Cardiac muscle cell (in vitro differentiated cells and primary cell): ENCODE measurements at regions not wholly inside any gene's neighbourhood (a gene's known extent, or its start where the extent isn't known, plus 50 kb on each side); places are given as distances from the start of the nearest gene placed in this dataset.

ENCODE experiments used
- DNase-seq, 2 donors: peaks; one replicate each; pipeline versions ENCODE4 v3.0.0 to v3.0.0-alpha.2; 2010 to 2017; ENCODE audit warnings: low read depth in 1 of 2, low spot score in 1 of 2
- H3K27ac ChIP-seq: fragments of 200-600 bp; sonication (generic); 2 replicates; pipeline ENCODE4 v1.5.1; 2016
- H3K27me3 ChIP-seq: fragments of 200-600 bp; sonication (generic); 2 replicates; pipeline ENCODE4 v1.6.0; 2016; ENCODE audit warnings: control low read depth
- H3K36me3 ChIP-seq: fragments of 200-600 bp; sonication (generic); 2 replicates; pipeline ENCODE4 v1.5.1; 2016; ENCODE audit warnings: control low read depth
- H3K4me1 ChIP-seq: fragments of 200-600 bp; sonication (generic); 2 replicates; pipeline ENCODE4 v1.8.1; 2017; ENCODE audit warnings: low read depth, mild to moderate bottlenecking, mixed run types
- H3K4me3 ChIP-seq: fragments of 200-600 bp; sonication (generic); 2 replicates; pipeline ENCODE4 v1.5.1; 2016; ENCODE audit warnings: mild to moderate bottlenecking
- H3K9me3 ChIP-seq: fragments of 200-600 bp; sonication (generic); 2 replicates; pipeline ENCODE4 v1.5.1; 2017; ENCODE audit warnings: low read depth, mild to moderate bottlenecking, control low read depth
- TF ChIP-seq, protein P1 (sequence below): IDR thresholded peaks from 2 replicates; pipeline ENCODE4 v1.5.1; 2012; ENCODE audit warnings: low read depth, mild to moderate bottlenecking, low read length

DNA sequence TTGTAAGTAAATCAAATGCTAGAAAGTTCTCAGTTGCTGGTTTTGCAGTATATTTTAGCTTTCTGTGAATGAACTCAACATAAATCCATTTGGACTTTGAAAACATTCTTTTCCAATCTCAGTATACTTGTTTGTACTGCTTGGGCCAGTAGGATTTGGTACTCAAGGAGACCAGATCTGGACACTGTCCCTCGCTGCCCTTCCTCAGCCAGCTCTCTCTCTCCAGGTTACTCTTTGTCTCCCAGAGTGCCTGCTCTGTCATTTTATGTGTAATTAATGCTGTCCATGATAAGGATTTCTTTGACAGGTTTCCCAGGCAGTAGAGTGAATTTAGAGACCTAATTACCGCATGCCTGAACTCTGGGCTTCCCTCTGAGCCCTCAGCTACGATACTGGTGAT lies 344.6 kb upstream of the SGCD start:
- H3K27me3 ChIP-seq: no peaks in the 10 kb centered on the region
- no peaks in the 10 kb centered on the region for H3K36me3 ChIP-seq
- H3K4me1 ChIP-seq: no peaks in the 10 kb centered on the region
- DNase-seq: no peak
- no peak overlapping the region for H3K27ac ChIP-seq
- TF ChIP-seq, protein P1, sequence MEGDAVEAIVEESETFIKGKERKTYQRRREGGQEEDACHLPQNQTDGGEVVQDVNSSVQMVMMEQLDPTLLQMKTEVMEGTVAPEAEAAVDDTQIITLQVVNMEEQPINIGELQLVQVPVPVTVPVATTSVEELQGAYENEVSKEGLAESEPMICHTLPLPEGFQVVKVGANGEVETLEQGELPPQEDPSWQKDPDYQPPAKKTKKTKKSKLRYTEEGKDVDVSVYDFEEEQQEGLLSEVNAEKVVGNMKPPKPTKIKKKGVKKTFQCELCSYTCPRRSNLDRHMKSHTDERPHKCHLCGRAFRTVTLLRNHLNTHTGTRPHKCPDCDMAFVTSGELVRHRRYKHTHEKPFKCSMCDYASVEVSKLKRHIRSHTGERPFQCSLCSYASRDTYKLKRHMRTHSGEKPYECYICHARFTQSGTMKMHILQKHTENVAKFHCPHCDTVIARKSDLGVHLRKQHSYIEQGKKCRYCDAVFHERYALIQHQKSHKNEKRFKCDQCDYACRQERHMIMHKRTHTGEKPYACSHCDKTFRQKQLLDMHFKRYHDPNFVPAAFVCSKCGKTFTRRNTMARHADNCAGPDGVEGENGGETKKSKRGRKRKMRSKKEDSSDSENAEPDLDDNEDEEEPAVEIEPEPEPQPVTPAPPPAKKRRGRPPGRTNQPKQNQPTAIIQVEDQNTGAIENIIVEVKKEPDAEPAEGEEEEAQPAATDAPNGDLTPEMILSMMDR: no peak
- no peaks in the 10 kb centered on the region for H3K9me3 ChIP-seq
- H3K4me3 ChIP-seq: no peak overlapping the region

DNA sequence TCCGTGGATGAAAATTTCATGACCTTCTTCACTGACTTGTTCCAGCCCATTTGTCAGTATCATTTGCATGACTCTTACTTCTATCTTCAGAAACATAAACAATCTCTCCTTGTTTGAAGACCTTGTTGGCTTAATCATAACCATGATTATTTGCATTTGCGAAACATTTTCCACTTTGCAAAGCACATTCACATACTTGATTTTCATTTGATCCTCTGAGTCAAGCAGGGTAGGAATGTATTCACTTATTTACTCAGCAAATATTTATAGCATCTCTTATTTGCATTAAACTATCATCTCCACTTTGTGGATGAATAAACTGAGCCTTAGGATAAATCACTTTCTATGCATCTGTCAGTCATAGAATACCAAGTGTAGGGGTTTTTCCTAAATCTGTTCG lies 343.0 kb upstream of the SGCD start:
- Histone ChIP-seq H3K9me3 (no peaks in the 10 kb centered on the region), H3K4me3 (no peak overlapping the region), H3K27me3 (no peaks in the 10 kb centered on the region), H3K4me1 (no peaks in the 10 kb centered on the region), H3K36me3 (no peaks in the 10 kb centered on the region), H3K27ac (no peak overlapping the region)
- TF ChIP-seq, protein P1: no peak
- DNase-seq: no peak

DNA sequence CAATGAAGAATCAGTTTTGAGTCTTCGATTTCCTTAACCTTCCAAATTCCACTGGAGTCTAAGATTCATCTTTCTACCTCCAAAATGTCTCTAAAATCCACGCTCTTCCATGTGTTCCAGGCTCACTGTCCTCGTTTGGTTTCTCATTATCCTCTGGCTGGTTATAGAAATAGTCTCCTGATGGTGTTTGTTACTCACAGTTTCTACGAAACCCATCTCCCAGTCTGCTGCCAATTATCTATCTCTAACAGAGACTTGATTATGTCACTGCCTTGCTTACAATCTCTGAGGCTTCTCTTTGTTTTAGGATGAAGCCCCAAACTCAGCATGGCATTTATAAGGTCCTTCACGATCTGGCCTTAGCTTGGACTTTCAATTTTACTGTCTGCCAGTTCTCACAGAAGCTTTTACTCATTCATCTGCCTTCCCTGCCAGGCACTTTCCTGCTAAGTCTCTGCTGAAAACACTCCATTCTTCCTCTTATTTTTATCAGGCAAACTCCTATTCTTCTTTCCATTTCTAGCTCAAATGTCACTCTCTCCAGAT lies 339.6 kb upstream of the SGCD start:
- Histone ChIP-seq H3K27ac (no peak overlapping the region), H3K36me3 (no peaks in the 10 kb centered on the region), H3K4me3 (no peak overlapping the region), H3K27me3 (no peaks in the 10 kb centered on the region), H3K9me3 (no peaks in the 10 kb centered on the region), H3K4me1 (no peaks in the 10 kb centered on the region)
- TF ChIP-seq, protein P1: no peak
- no peak for DNase-seq

DNA sequence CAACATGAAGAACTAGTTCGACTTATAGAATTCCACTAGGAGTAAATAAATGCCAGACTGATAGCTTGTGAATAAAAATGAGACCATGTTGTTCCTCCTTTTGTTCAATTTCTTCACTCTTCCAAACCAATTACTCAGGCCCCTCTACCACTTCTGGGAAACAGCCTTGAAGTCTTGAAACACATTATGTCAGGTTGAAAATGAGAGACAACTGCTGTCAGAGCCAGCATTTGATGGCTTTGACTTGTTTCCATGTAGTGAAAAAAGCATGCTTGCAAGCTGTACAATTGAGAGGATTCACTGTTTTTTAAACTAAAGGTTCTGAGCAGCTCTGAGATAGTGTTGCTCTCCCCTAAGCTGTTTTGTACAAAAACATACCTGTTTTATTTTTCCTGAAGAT lies 337.1 kb upstream of the SGCD start:
- Histone ChIP-seq H3K27me3 (no peaks in the 10 kb centered on the region), H3K36me3 (no peaks in the 10 kb centered on the region), H3K4me1 (no peaks in the 10 kb centered on the region), H3K9me3 (no peaks in the 10 kb centered on the region), H3K4me3 (no peak overlapping the region), H3K27ac (no peak overlapping the region)
- TF ChIP-seq, protein P1: no peak
- no peak for DNase-seq

DNA sequence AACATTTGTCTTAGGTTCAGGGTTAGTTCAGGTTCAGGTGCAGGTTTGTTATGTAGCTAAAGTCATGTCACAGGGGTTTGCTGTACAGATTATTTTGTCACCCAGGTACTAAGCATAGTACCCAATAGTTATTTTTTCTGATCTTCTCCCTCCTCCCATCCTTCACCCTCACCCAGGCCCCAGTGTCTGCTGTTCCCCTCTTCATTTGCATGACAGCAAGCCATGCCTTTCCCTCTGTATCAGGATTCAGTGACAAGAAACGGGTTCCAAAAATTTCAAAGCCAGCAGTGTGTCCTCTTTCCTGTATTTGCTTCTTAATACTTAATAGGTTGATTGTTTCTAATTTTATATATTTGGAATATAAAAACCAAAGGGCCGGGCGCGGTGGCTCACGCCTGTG lies 330.8 kb upstream of the SGCD start:
- Histone ChIP-seq H3K4me1 (no peaks in the 10 kb centered on the region), H3K27me3 (no peaks in the 10 kb centered on the region), H3K36me3 (no peaks in the 10 kb centered on the region), H3K9me3 (no peaks in the 10 kb centered on the region), H3K4me3 (no peak overlapping the region), H3K27ac (no peak overlapping the region)
- DNase-seq: no peak
- TF ChIP-seq, protein P1: no peak

DNA sequence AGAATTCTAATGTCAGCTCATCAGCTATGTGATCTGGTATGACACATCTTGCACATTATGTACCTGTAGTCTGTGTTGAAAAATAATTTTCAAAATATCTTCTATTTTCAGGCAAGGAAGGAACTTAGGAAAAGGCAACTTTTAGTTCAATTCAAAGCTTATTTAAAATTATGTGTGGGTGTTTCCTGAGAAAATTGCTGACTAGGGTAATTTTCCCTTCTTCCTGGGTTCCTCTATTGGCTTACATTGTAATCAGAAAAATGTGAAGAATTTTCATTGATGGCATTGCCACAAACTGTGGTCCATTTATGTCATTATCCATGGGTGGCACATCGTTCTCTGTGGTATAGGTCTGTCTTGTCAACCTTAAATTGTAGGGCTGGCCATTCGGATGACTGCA lies 328.7 kb upstream of the SGCD start:
- Histone ChIP-seq H3K9me3 (no peaks in the 10 kb centered on the region), H3K4me1 (no peaks in the 10 kb centered on the region), H3K36me3 (no peaks in the 10 kb centered on the region), H3K27me3 (no peaks in the 10 kb centered on the region), H3K27ac (no peak overlapping the region), H3K4me3 (no peak overlapping the region)
- TF ChIP-seq, protein P1: no peak
- DNase-seq: no peak
